Mesenchymal stem cell (in vitro differentiated cells and primary cell): ENCODE measurements at regions not wholly inside any gene's neighbourhood (a gene's known extent, or its start where the extent isn't known, plus 50 kb on each side); places are given as distances from the start of the nearest gene placed in this dataset.

Experiments used
- DNase-seq: peaks from one replicate; pipeline ENCODE4 v3.0.0-alpha.2; 2013
- H2AFZ ChIP-seq: one replicate; pipeline ENCODE4 v1.6.1; 2013; ENCODE audit warnings: low read depth, mild to moderate bottlenecking, control low read depth, inconsistent platforms, low read length, moderate library complexity
- H2AK5ac ChIP-seq: 2 replicates; pipeline ENCODE4 v1.6.1; 2013; ENCODE audit warnings: low read length, moderate library complexity, mild to moderate bottlenecking, inconsistent platforms; ENCODE audit not compliant: severe bottlenecking
- H2BK120ac ChIP-seq: one replicate; pipeline ENCODE4 v1.6.1; 2013; ENCODE audit warnings: low read depth, mild to moderate bottlenecking, inconsistent platforms, low read length, moderate library complexity
- H2BK12ac ChIP-seq, 2 experiments: one replicate each; pipeline ENCODE4 v1.6.1; 2013; ENCODE audit warnings: inconsistent platforms in 2 of 2, low read length in 2 of 2, mild to moderate bottlenecking in 2 of 2, moderate library complexity in 2 of 2, control low read depth in 1 of 2
- H2BK15ac ChIP-seq: one replicate; pipeline ENCODE4 v1.6.1; 2013; ENCODE audit warnings: mild to moderate bottlenecking, low read depth, inconsistent platforms; ENCODE audit not compliant: poor library complexity, severe bottlenecking
- H2BK5ac ChIP-seq: 2 replicates; pipeline ENCODE4 v1.6.1; 2013; ENCODE audit warnings: low read depth, mild to moderate bottlenecking, low read length, control low read depth, inconsistent platforms; ENCODE audit not compliant: poor library complexity, severe bottlenecking
- H3K14ac ChIP-seq, 2 experiments: one replicate each; pipeline ENCODE4 v1.6.1; 2013; ENCODE audit warnings: inconsistent platforms in 2 of 2, low read length in 2 of 2, control low read depth in 1 of 2, mild to moderate bottlenecking in 1 of 2, moderate library complexity in 1 of 2
- H3K18ac ChIP-seq, 2 experiments: one replicate each; pipeline ENCODE4 v1.6.1; 2013; ENCODE audit warnings: inconsistent platforms in 2 of 2, low read length in 2 of 2, control low read depth in 1 of 2, low read depth in 1 of 2, mild to moderate bottlenecking in 1 of 2
- H3K23ac ChIP-seq, 2 experiments: one replicate each; pipeline ENCODE4 v1.6.1; 2013; ENCODE audit warnings: inconsistent platforms in 2 of 2, low read length in 2 of 2, mild to moderate bottlenecking in 2 of 2, moderate library complexity in 2 of 2, control low read depth in 1 of 2
- H3K27ac ChIP-seq: 2 replicates; pipeline ENCODE4 v1.5.1; 2013; ENCODE audit warnings: mild to moderate bottlenecking, moderate library complexity, low read length, control low read depth, inconsistent platforms; ENCODE audit not compliant: poor library complexity, severe bottlenecking
- H3K27me3 ChIP-seq, 2 experiments: 2 replicates each; pipeline versions ENCODE4 v1.6.1 to v1.7.0; 2013; ENCODE audit warnings: low read length in 2 of 2, mild to moderate bottlenecking in 2 of 2, moderate library complexity in 2 of 2, control low read depth in 1 of 2, inconsistent platforms in 1 of 2; ENCODE audit not compliant: control insufficient read depth in 1 of 2, insufficient read depth in 1 of 2
- H3K36me3 ChIP-seq, 2 experiments: 2 replicates each; pipeline versions ENCODE4 v1.6.1 to v1.7.0; 2013; ENCODE audit warnings: low read length in 2 of 2, control low read depth in 1 of 2, inconsistent platforms in 1 of 2, low read depth in 1 of 2, mild to moderate bottlenecking in 1 of 2; ENCODE audit not compliant: insufficient read depth in 2 of 2, control insufficient read depth in 1 of 2
- H3K4ac ChIP-seq, 2 experiments: one replicate each; pipeline ENCODE4 v1.6.1; 2013; ENCODE audit warnings: inconsistent platforms in 2 of 2, low read length in 2 of 2, mild to moderate bottlenecking in 2 of 2, moderate library complexity in 2 of 2, control low read depth in 1 of 2, low read depth in 1 of 2
- H3K4me1 ChIP-seq: 2 replicates; pipeline ENCODE4 v1.6.1; 2013; ENCODE audit warnings: low read depth, low read length, control low read depth; ENCODE audit not compliant: control insufficient read depth, insufficient read depth
- H3K4me2 ChIP-seq: 2 replicates; pipeline ENCODE4 v1.6.1; 2013; ENCODE audit warnings: low read length, mild to moderate bottlenecking, inconsistent platforms; ENCODE audit not compliant: poor library complexity, severe bottlenecking
- H3K4me3 ChIP-seq, 2 experiments: 2 replicates each; pipeline versions ENCODE4 v1.5.1 to v1.7.0; 2013; ENCODE audit warnings: low read length in 2 of 2, mild to moderate bottlenecking in 2 of 2, control low read depth in 1 of 2, low read depth in 1 of 2; ENCODE audit not compliant: insufficient read depth in 1 of 2
- H3K79me1 ChIP-seq: replicated peaks from 2 replicates; pipeline ENCODE4 v1.6.1; 2013; ENCODE audit warnings: mild to moderate bottlenecking, control low read depth, low read length, inconsistent platforms; ENCODE audit not compliant: poor library complexity, severe bottlenecking
- H3K9ac ChIP-seq: 2 replicates; pipeline ENCODE4 v1.7.0; 2013; ENCODE audit warnings: mild to moderate bottlenecking, low read length, moderate library complexity
- H3K9me3 ChIP-seq: 2 replicates; pipeline ENCODE4 v1.7.0; 2013; ENCODE audit warnings: mild to moderate bottlenecking, low read length; ENCODE audit not compliant: control insufficient read depth
- H4K8ac ChIP-seq: one replicate; pipeline ENCODE4 v1.6.1; 2013; ENCODE audit warnings: inconsistent platforms, mild to moderate bottlenecking, low read length, moderate library complexity
- H4K91ac ChIP-seq: one replicate; pipeline ENCODE4 v1.6.1; 2013; ENCODE audit warnings: mild to moderate bottlenecking, low read length, inconsistent platforms
- WGBS: methylation state at CpG from one replicate; pipeline ENCODE4 v1.1.7; 2013; ENCODE audit warnings: mixed read lengths; 5-methylcytosine and 5-hydroxymethylcytosine counted together

DNA sequence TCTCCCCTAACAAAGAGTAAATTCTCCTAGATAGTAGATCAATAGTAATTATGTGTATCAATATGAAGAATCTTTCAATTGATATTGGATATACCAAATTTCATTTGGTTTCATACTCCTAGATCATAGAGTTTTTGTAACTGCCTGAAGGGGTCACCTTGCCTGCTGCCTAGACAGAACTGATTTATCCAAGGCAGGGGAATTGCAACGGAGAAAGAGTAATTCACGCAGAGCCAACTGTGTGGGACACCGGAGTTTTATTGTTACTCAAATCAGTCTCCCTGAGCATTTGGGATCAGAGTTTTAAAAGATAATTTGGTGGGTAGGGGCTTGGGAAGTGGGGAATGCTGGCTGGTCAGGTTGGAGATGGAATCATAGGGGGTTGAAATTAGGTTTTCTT, 92.2 kb upstream of the SLC8A1 start:
- H2BK15ac ChIP-seq, result no peak overlapping the region
- H4K8ac ChIP-seq, result no peak overlapping the region
- no peak overlapping the region for H3K27ac ChIP-seq
- H3K23ac ChIP-seq, result no peak overlapping the region
- H3K4me3 ChIP-seq, result no peak overlapping the region
- H3K36me3 ChIP-seq, result no peaks in the 10 kb centered on the region
- no peak overlapping the region for H3K14ac ChIP-seq
- 86% methylated on average over 3 of the region's 3 CpGs for WGBS
- no peaks in the 10 kb centered on the region for H3K9me3 ChIP-seq
- no peak overlapping the region for H3K9ac ChIP-seq
- H3K4me2 ChIP-seq, result no peak overlapping the region
- no peaks in the 10 kb centered on the region for H3K79me1 ChIP-seq
- H2AK5ac ChIP-seq, result no peak overlapping the region
- no peak overlapping the region for H2AFZ ChIP-seq
- H3K18ac ChIP-seq, result no peak overlapping the region
- no peak overlapping the region for H2BK120ac ChIP-seq
- no peak overlapping the region for H2BK12ac ChIP-seq
- H3K27me3 ChIP-seq, result no peaks in the 10 kb centered on the region
- H2BK5ac ChIP-seq, result no peak overlapping the region
- no peak for DNase-seq
- no peaks in the 10 kb centered on the region for H3K4me1 ChIP-seq
- no peak overlapping the region for H3K4ac ChIP-seq
- H4K91ac ChIP-seq, result no peak overlapping the region

GRCh38 chr2:40545645-40546044, 93.8 kb upstream of the SLC8A1 start:
- H3K27ac ChIP-seq, result no peak overlapping the region
- H2AK5ac ChIP-seq, result no peak overlapping the region
- H3K18ac ChIP-seq, result no peak overlapping the region
- WGBS, result 86% methylated on average over 3 of the region's 4 CpGs
- H2BK120ac ChIP-seq, result no peak overlapping the region
- H2AFZ ChIP-seq, result no peak overlapping the region
- no peak overlapping the region for H4K91ac ChIP-seq
- no peak overlapping the region for H3K4ac ChIP-seq
- no peaks in the 10 kb centered on the region for H3K79me1 ChIP-seq
- H3K4me1 ChIP-seq, result no peaks in the 10 kb centered on the region
- H3K4me3 ChIP-seq, result no peak overlapping the region
- no peak for DNase-seq
- H2BK15ac ChIP-seq, result no peak overlapping the region
- H3K9ac ChIP-seq, result no peak overlapping the region
- H3K36me3 ChIP-seq, result no peaks in the 10 kb centered on the region
- no peak overlapping the region for H4K8ac ChIP-seq
- no peak overlapping the region for H2BK12ac ChIP-seq
- H3K23ac ChIP-seq, result no peak overlapping the region
- H3K9me3 ChIP-seq, result no peaks in the 10 kb centered on the region
- H3K4me2 ChIP-seq, result no peak overlapping the region
- no peak overlapping the region for H3K14ac ChIP-seq
- H2BK5ac ChIP-seq, result no peak overlapping the region
- H3K27me3 ChIP-seq, result no peaks in the 10 kb centered on the region

DNA sequence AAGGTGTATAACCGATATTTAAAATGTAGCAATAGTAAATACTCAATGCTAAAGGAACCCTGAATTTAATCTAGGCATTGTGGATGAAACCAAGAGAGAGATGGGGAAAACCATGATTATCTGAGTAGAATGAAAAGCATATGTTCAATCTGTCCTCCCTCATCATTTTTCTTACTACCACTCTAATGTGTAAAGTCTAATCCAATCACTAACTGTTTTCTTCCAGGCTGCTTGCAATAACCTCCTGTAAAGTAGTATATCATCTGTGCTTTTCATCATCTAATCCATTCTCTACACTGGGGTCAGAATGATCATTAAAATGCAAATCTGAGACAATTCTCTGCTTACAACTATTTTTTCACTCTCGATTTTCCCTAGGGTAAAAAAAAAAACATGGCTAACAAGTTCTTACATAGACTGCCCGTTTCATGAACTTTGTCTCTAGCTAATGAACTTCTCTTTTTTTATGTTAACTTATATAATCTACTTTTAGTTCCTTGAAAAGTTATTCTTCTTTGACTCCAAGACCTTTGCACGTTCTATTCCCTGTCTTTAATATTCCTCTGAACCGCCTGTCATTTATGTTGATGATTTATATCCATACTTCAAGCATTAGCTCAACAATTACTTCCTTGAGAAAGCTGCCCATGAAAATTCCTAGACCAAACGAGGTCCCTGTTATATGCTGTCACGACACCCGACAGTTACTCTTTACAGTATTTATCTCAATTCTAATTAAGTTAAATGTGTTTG, 94.7 kb upstream of the SLC8A1 start:
- H3K9ac ChIP-seq, result no peak overlapping the region
- H3K4me3 ChIP-seq, result no peak overlapping the region
- no peaks in the 10 kb centered on the region for H3K79me1 ChIP-seq
- no peaks in the 10 kb centered on the region for H3K9me3 ChIP-seq
- H2AFZ ChIP-seq, result no peak overlapping the region
- no peaks in the 10 kb centered on the region for H3K27me3 ChIP-seq
- 68% methylated on average over 3 of the region's 8 CpGs for WGBS
- no peak overlapping the region for H3K27ac ChIP-seq
- H2AK5ac ChIP-seq, result no peak overlapping the region
- H3K14ac ChIP-seq, result no peak overlapping the region
- DNase-seq, result no peak
- H2BK5ac ChIP-seq, result no peak overlapping the region
- H3K4ac ChIP-seq, result no peak overlapping the region
- no peak overlapping the region for H2BK120ac ChIP-seq
- no peak overlapping the region for H3K23ac ChIP-seq
- H3K36me3 ChIP-seq, result no peaks in the 10 kb centered on the region
- H3K4me1 ChIP-seq, result no peaks in the 10 kb centered on the region
- no peak overlapping the region for H2BK15ac ChIP-seq
- no peak overlapping the region for H3K4me2 ChIP-seq
- no peak overlapping the region for H3K18ac ChIP-seq
- H2BK12ac ChIP-seq, result no peak overlapping the region
- no peak overlapping the region for H4K8ac ChIP-seq
- H4K91ac ChIP-seq, result no peak overlapping the region

GRCh38 chr2:40548521-40548920, 96.6 kb upstream of the SLC8A1 start:
- DNase-seq, result no peak
- Histone ChIP-seq H2BK120ac (no peak overlapping the region), H3K4ac (no peak overlapping the region), H3K27me3 (no peaks in the 10 kb centered on the region), H2AK5ac (no peak overlapping the region), H3K79me1 (no peaks in the 10 kb centered on the region), H2BK12ac (no peak overlapping the region), H3K9ac (no peak overlapping the region), H3K4me2 (no peak overlapping the region), H3K4me3 (no peak overlapping the region), H3K27ac (no peak overlapping the region), H3K4me1 (no peaks in the 10 kb centered on the region), H3K14ac (no peak overlapping the region), H3K23ac (no peak overlapping the region), H3K36me3 (no peaks in the 10 kb centered on the region), H3K18ac (no peak overlapping the region), H3K9me3 (no peaks in the 10 kb centered on the region), H2BK5ac (no peak overlapping the region), H2BK15ac (no peak overlapping the region), H2AFZ (no peak overlapping the region), H4K8ac (no peak overlapping the region), H4K91ac (no peak overlapping the region)
- WGBS, result 100% methylated on average over 1 of the region's 1 CpG
